ENCODE measurements at regions not wholly inside any gene's neighbourhood (a gene's known extent, or its start where the extent isn't known, plus 50 kb on each side); places are given as distances from the start of the nearest gene placed in this dataset.
A peak's percentile ranks its signal among the peaks of the same experiment; 100 is the strongest.

GRCh38 chr2:60659026-60659425 lies 97.0 kb upstream of the PAPOLG start:
- no peak for DNase-seq

- no peak for DNase-seq
Observed at GRCh38 chr2:60661073-60661738, 94.9 kb upstream of the PAPOLG start.

GRCh38 chr2:60662781-60663180 lies 93.3 kb upstream of the PAPOLG start:
- DNase-seq = no peak

GRCh38 chr2:60671966-60672365 lies 84.1 kb upstream of the PAPOLG start:
- DNase-seq = no peak

- peak; percentile 92 for DNase-seq
Observed at GRCh38 chr2:60674524-60675165, 81.4 kb upstream of the PAPOLG start.

GRCh38 chr2:60675301-60675700 lies 80.8 kb upstream of the PAPOLG start:
- peak; percentile 17 for DNase-seq

GRCh38 chr2:60676706-60677330 lies 79.2 kb upstream of the PAPOLG start:
- DNase-seq = no peak

GRCh38 chr2:60677356-60677755 lies 78.7 kb upstream of the PAPOLG start:
- DNase-seq = no peak

- DNase-seq = no peak
Observed at GRCh38 chr2:60678551-60678950, 77.5 kb upstream of the PAPOLG start.

- peak; percentile 20 for DNase-seq
Observed at GRCh38 chr2:60679036-60679780, 76.9 kb upstream of the PAPOLG start.

- no peak for DNase-seq
Observed at GRCh38 chr2:60693551-60693950, 62.5 kb upstream of the PAPOLG start.

- DNase-seq = no peak
Observed at GRCh38 chr2:60695793-60696192, 60.3 kb upstream of the PAPOLG start.

- DNase-seq = no peak
Observed at GRCh38 chr2:60699617-60700016, 56.5 kb upstream of the PAPOLG start.

- no peak for DNase-seq
Observed at GRCh38 chr2:60706021-60706420, 50.0 kb upstream of the PAPOLG start.
